ENCODE measurements at regions not wholly inside any gene's neighbourhood (a gene's known extent, or its start where the extent isn't known, plus 50 kb on each side); places are given as distances from the start of the nearest gene placed in this dataset.

GRCh38 chr1:166692346-166692745, 146.9 kb upstream of the POGK start:
- Histone ChIP-seq H3K36me3 (ENCODE audit: control insufficient read depth in 2 of 4, insufficient read depth in 4 of 4, low read length in 3 of 4) (no peaks in the 10 kb centered on the region), H4K5ac (ENCODE audit: insufficient read length, low read depth, low read length) (no peak overlapping the region), H3K4me3 (ENCODE audit: extremely low read depth in 1 of 4, insufficient read depth in 2 of 4, low read depth in 3 of 4, low read length in 4 of 4) (no peak overlapping the region), H2BK15ac (ENCODE audit: low read length) (no peak overlapping the region), H3K79me2 (ENCODE audit: control insufficient read depth in 1 of 2, insufficient read depth in 2 of 2, low read length in 2 of 2) (no peaks in the 10 kb centered on the region), H3K4me2 (ENCODE audit: insufficient read depth in 1 of 2, low read depth in 2 of 2, low read length in 2 of 2) (no peak overlapping the region), H3K23me2 (ENCODE audit: low read depth, low read length) (no peaks in the 10 kb centered on the region), H2BK5ac (ENCODE audit: low read depth, low read length) (no peak overlapping the region), H4K91ac (replicated peaks; ENCODE audit: insufficient read length, low read length) (no peak overlapping the region), H3K14ac (ENCODE audit: insufficient read length) (no peak overlapping the region), H2AFZ (ENCODE audit: low read length) (peak overlapping the region; percentile 56; the same call in 1 of the 2 replicates), H2BK20ac (ENCODE audit: low read length) (no peak overlapping the region), H3K23ac (ENCODE audit: insufficient read length) (no peak overlapping the region), H3K4ac (replicated peaks; ENCODE audit: insufficient read length, low read depth, low read length) (no peak overlapping the region), H3K27ac (ENCODE audit: low read depth, low read length) (no peak overlapping the region), H2BK12ac (ENCODE audit: low read depth, low read length) (no peak overlapping the region), H3K56ac (replicated peaks; ENCODE audit: insufficient read length, low read depth, low read length) (no peak overlapping the region), H2AK5ac (ENCODE audit: low read depth, low read length) (no peak overlapping the region), H3K79me1 (ENCODE audit: low read depth, low read length) (no peaks in the 10 kb centered on the region), H3K9me3 (ENCODE audit: insufficient read depth in 2 of 2, low read depth in 1 of 2, low read length in 1 of 2) (no peaks in the 10 kb centered on the region), H3K4me1 (replicated peaks in 1 of 4; ENCODE audit: control insufficient read depth in 3 of 4, insufficient read depth in 4 of 4, low read length in 3 of 4) (no peaks in the 10 kb centered on the region), H3K18ac (ENCODE audit: extremely low read depth, low read length) (no peak overlapping the region), H3K9ac (replicated peaks in 1 of 4; ENCODE audit: extremely low read depth in 1 of 4, low read depth in 3 of 4, low read length in 3 of 4) (no peak overlapping the region), H4K20me1 (replicated peaks in 1 of 2; ENCODE audit: control insufficient read depth in 1 of 2, insufficient read depth in 2 of 2, low read length in 2 of 2) (no peaks in the 10 kb centered on the region), H2BK120ac (replicated peaks; ENCODE audit: low read depth, low read length) (no peak overlapping the region), H3K27me3 (replicated peaks in 1 of 4; ENCODE audit: control insufficient read depth in 3 of 4, extremely low read depth in 1 of 4, insufficient read depth in 3 of 4, low read length in 3 of 4) (no peaks in the 10 kb centered on the region), H4K8ac (ENCODE audit: extremely low read depth, insufficient read depth, low read length) (no peak overlapping the region)
- ChIA-PET CTCF (ENCODE audit: partially characterized antibody) (no interaction called here), POLR2A (ENCODE audit: partially characterized antibody) (no interaction called here)
- TF ChIP-seq POU5F1 (IDR thresholded peaks at IDR 0.05; ENCODE audit: low read depth, low read length) (no peak), HDAC2 (IDR thresholded peaks at IDR 0.05; ENCODE audit: borderline replicate concordance in 1 of 2, low read depth in 2 of 2, low read length in 2 of 2) (no peak), BRCA1 (IDR thresholded peaks at IDR 0.05; ENCODE audit: low read depth, low read length) (no peak)
- WGBS, 2 experiments (ENCODE audit: extremely low coverage in 1 of 2, insufficient coverage in 1 of 2, insufficient read length in 1 of 2, insufficient replicate concordance in 2 of 2, low coverage in 1 of 2, low lambda C conversion rate in 2 of 2, missing lambda C conversion rate in 1 of 2) = 95% methylated on average over 2 of the region's 2 CpGs; no CpG with 5 or more reads in 1 of the 2 experiments
- no peak for DNase-seq (ENCODE audit: low read depth in 1 of 2, low spot score in 2 of 2)
- no peak for FAIRE-seq

All from H1 (cell line).